DOHH2 (cell line): ENCODE measurements at regions not wholly inside any gene's neighbourhood (a gene's known extent, or its start where the extent isn't known, plus 50 kb on each side); places are given as distances from the start of the nearest gene placed in this dataset.

ENCODE experiments used
- CTCF ChIP-seq: fragments of 200-600 bp; sonication (generic); IDR thresholded peaks from one replicate; pipeline ENCODE4 v1.5.1; 2014; ENCODE audit warnings: antibody characterized with exemption, mild to moderate bottlenecking, low read depth, low read length; ENCODE audit not compliant: poor library complexity, severe bottlenecking
- EZH2phosphoT487 ChIP-seq: fragments of 200-600 bp; sonication (generic); IDR thresholded peaks from 2 replicates; pipeline ENCODE4 v1.6.1; 2017; ENCODE audit warnings: borderline replicate concordance, mild to moderate bottlenecking, antibody characterized with exemption, low read length, moderate library complexity, mixed read lengths

GRCh38 chr5:54841481-54841880 lies 143.9 kb downstream of the ESM1 start:
- TF ChIP-seq CTCF (no peak), EZH2phosphoT487 (no peak)
